Body of pancreas (tissue), 4 donors: ENCODE measurements at regions not wholly inside any gene's neighbourhood (a gene's known extent, or its start where the extent isn't known, plus 50 kb on each side); places are given as distances from the start of the nearest gene placed in this dataset.

Source experiments
- ATAC-seq: fragments of 150-250 bp; one replicate; pipeline ENCODE4 v1.9.1; 2016
- DNase-seq, 4 donors: peaks; one replicate each; pipeline ENCODE4 v3.0.0-alpha.2; 2019
- H3K27ac ChIP-seq, 4 donors: fragments of 200-600 bp; sonication (generic); 1 replicate in 3 of 4; 2 replicates in 1 of 4; pipeline versions ENCODE4 v1.5.1 to v1.6.1; 2016 to 2019; ENCODE audit warnings: mild to moderate bottlenecking in 1 of 4, mixed read lengths in 1 of 4, moderate library complexity in 1 of 4
- H3K27me3 ChIP-seq, 2 donors: fragments of 200-600 bp; sonication (generic); one replicate each; pipeline ENCODE4 v1.6.0; 2016; ENCODE audit warnings: mild to moderate bottlenecking in 1 of 2
- H3K36me3 ChIP-seq, 2 donors: fragments of 200-600 bp; sonication (generic); replicated peaks in 1 of 2; 2 replicates each; pipeline ENCODE4 v1.5.1; 2016; ENCODE audit warnings: low read depth in 2 of 2; ENCODE audit not compliant: insufficient read depth in 1 of 2
- H3K4me1 ChIP-seq: fragments of 200-600 bp; sonication (generic); one replicate; pipeline ENCODE4 v1.6.0; 2016
- H3K4me3 ChIP-seq, 2 donors: fragments of 200-600 bp; sonication (generic); 1 replicate in 1 of 2; 2 replicates in 1 of 2; pipeline ENCODE4 v1.5.1; 2016 to 2019
- H3K9me3 ChIP-seq, 3 donors: fragments of 200-600 bp; sonication (generic); 1 replicate in 2 of 3; 2 replicates in 1 of 3; pipeline ENCODE4 v1.5.1; 2016
- CTCF ChIP-seq, 7 experiments: fragments of 450-650 bp in 4 of 7; fragments of 200-600 bp in 3 of 7; sonication (generic) in 3 of 7; IDR thresholded peaks; one replicate each; pipeline ENCODE4 v1.5.1; 2016 to 2019; ENCODE audit warnings: antibody characterized with exemption in 7 of 7
- POLR2A ChIP-seq, 3 donors: fragments of 450-650 bp; IDR thresholded peaks; one replicate each; pipeline ENCODE4 v1.6.1; 2016; ENCODE audit warnings: antibody characterized with exemption in 3 of 3, mild to moderate bottlenecking in 2 of 3
- WGBS, 2 donors: methylation state at CpG; one replicate each; pipeline ENCODE4 v1.1.5; 2017; 5-methylcytosine and 5-hydroxymethylcytosine counted together
- intact Hi-C: fragments of 100-400 bp; cut with DNase I; formaldehyde crosslinking; loops from one replicate; pipeline ENCODE4 v1.15.1; 2023

- no peaks in the 10 kb centered on the region for H3K36me3 ChIP-seq
- WGBS, 2 donors: 88 to 100% methylated on average over 1 of the region's 1 CpG
- intact Hi-C loops: no loop called here
- H3K9me3 ChIP-seq: no peaks in the 10 kb centered on the region
- H3K27me3 ChIP-seq: no peaks in the 10 kb centered on the region
- no peaks in the 10 kb centered on the region for H3K4me1 ChIP-seq
- no peak for ATAC-seq
- no peak overlapping the region for H3K4me3 ChIP-seq
- no peak for TF ChIP-seq CTCF (IDR thresholded peaks at IDR 0.05)
- no peak for TF ChIP-seq POLR2A (IDR thresholded peaks at IDR 0.05)
- H3K27ac ChIP-seq: no peak overlapping the region
- DNase-seq: no peak
Measured at GRCh38 chr4:160316036-160316435, 1213.2 kb downstream of the RAPGEF2 start.

DNA sequence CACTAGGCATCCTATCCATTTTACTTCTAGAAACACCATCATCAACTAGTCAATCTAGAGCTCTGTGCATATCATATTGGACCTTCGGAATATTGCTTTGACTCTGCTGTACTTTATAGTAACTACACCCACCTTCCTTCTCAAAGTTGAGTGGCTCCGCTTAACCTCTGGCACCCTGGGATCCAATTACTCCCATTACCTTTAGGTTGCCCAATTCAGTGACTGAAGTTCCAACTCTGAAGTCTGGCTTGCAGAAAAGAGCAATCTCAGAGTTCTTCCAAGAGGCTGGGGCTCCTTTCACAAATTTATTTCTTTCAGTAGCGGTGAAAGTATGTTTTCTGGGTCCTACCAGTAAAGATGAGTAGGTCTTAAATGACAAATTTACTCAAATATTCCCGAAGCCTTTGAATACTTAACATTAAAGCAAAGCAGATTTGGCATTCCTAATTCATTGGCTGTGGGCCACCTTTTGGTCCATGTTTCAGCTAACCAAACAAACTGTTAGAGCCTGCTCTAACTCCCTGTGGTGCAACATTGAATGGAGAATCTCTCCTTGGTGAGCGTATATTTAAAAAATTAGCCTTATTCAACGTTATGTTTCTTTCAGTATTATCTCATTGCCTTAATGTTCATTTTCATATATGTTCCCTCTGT, 1215.8 kb downstream of the RAPGEF2 start:
- Histone ChIP-seq H3K27me3 (no peaks in the 10 kb centered on the region), H3K9me3 (no peaks in the 10 kb centered on the region), H3K36me3 (no peaks in the 10 kb centered on the region), H3K27ac (no peak overlapping the region), H3K4me1 (no peaks in the 10 kb centered on the region), H3K4me3 (no peak overlapping the region)
- TF ChIP-seq POLR2A (IDR thresholded peaks at IDR 0.05) (no peak), CTCF (IDR thresholded peaks at IDR 0.05) (no peak)
- WGBS, 2 donors: 79 to 84% methylated on average over 6 of the region's 6 CpGs
- ATAC-seq (no peak), DNase-seq (no peak)
- intact Hi-C loops: no loop called here

DNA sequence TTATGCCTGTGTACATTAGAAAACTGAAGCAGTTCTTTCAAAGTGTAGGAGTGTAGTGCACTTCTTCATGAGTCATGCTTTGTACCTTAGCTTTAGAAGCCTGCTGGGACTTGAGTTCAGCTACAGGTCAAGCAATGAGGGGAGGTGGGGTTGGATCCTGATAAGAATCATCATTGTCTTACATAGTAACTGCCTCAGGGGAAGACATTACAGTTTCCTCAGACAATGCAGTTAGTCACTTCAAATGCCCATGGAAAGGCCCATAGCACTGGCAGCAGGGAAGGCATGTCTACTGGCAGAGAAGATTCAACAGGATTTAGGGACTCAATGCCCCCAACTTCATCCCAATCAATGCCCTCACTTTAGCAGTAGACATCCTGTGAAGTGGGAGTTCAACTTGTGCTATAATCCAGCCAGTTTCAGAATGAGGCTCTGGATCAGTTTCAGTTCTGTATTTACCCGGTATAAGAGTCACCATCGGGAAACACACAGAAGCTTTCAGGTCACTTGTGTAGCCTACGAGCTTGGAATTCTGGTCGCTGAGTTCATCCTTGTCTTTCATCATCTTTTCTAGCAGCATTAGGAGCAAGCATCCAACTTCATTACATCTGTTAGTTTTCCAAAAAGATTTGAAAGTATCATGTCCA, 1216.5 kb downstream of the RAPGEF2 start:
- Histone ChIP-seq H3K4me3 (no peak overlapping the region), H3K27ac (no peak overlapping the region), H3K36me3 (no peaks in the 10 kb centered on the region), H3K9me3 (no peaks in the 10 kb centered on the region), H3K27me3 (no peaks in the 10 kb centered on the region), H3K4me1 (no peaks in the 10 kb centered on the region)
- no peak for ATAC-seq
- intact Hi-C loops: no loop called here
- DNase-seq: no peak
- WGBS, 2 donors: 74 to 94% methylated on average over 4 of the region's 4 CpGs
- no peak for TF ChIP-seq POLR2A (IDR thresholded peaks at IDR 0.05)
- TF ChIP-seq CTCF (IDR thresholded peaks at IDR 0.05): no peak

GRCh38 chr4:160319868-160320260, 1217.0 kb downstream of the RAPGEF2 start:
- no peaks in the 10 kb centered on the region for H3K36me3 ChIP-seq
- TF ChIP-seq CTCF (IDR thresholded peaks at IDR 0.05): no peak
- TF ChIP-seq POLR2A (IDR thresholded peaks at IDR 0.05): no peak

GRCh38 chr4:160326110-160326509, 1223.2 kb downstream of the RAPGEF2 start:
- Histone ChIP-seq H3K4me3 (no peak overlapping the region), H3K36me3 (no peaks in the 10 kb centered on the region), H3K9me3 (no peaks in the 10 kb centered on the region), H3K4me1 (no peaks in the 10 kb centered on the region), H3K27ac (no peak overlapping the region), H3K27me3 (no peaks in the 10 kb centered on the region)
- DNase-seq: no peak
- WGBS, 2 donors: 73 to 74% methylated on average over 5 of the region's 5 CpGs
- TF ChIP-seq POLR2A (IDR thresholded peaks at IDR 0.05) (no peak), CTCF (IDR thresholded peaks at IDR 0.05) (no peak)
- intact Hi-C loops: no loop called here
- no peak for ATAC-seq

More at GRCh38 chr4:160319868-160320260, 1217.0 kb downstream of the RAPGEF2 start:
- Histone ChIP-seq H3K4me1 (no peaks in the 10 kb centered on the region), H3K4me3 (no peak overlapping the region), H3K27me3 (no peaks in the 10 kb centered on the region), H3K9me3 (no peaks in the 10 kb centered on the region), H3K27ac (no peak overlapping the region)
- intact Hi-C loops: no loop called here
- no peak for DNase-seq
- 94 to 96% methylated on average over 2 of the region's 2 CpGs for WGBS, 2 donors
- no peak for ATAC-seq
